Mesendoderm (in vitro differentiated cells): ENCODE measurements at regions not wholly inside any gene's neighbourhood (a gene's known extent, or its start where the extent isn't known, plus 50 kb on each side); places are given as distances from the start of the nearest gene placed in this dataset.

ENCODE experiments used
- DNase-seq: peaks from one replicate; pipeline ENCODE4 v3.0.0; 2013
- H2AK5ac ChIP-seq: 2 replicates; pipeline ENCODE4 v1.6.1; 2013; ENCODE audit warnings: low read length, inconsistent platforms
- H2BK120ac ChIP-seq: 2 replicates; pipeline ENCODE4 v1.6.1; 2013; ENCODE audit warnings: low read depth, mild to moderate bottlenecking, low read length, moderate library complexity, mixed read lengths
- H2BK15ac ChIP-seq: replicated peaks from 2 replicates; pipeline ENCODE4 v1.6.1; 2013; ENCODE audit warnings: low read depth, mild to moderate bottlenecking, moderate library complexity
- H2BK5ac ChIP-seq: 2 replicates; pipeline ENCODE4 v1.6.1; 2013; ENCODE audit warnings: low read length, inconsistent platforms
- H3K18ac ChIP-seq: 2 replicates; pipeline ENCODE4 v1.6.1; 2013; ENCODE audit warnings: mild to moderate bottlenecking, low read length, mixed read lengths
- H3K23ac ChIP-seq: one replicate; pipeline ENCODE4 v1.6.1; 2013; ENCODE audit warnings: low read length
- H3K27ac ChIP-seq: 2 replicates; pipeline ENCODE4 v1.5.1; 2013; ENCODE audit warnings: low read depth, mild to moderate bottlenecking, inconsistent platforms, low read length, moderate library complexity
- H3K27me3 ChIP-seq: 2 replicates; pipeline ENCODE4 v1.6.1; 2013; ENCODE audit warnings: low read length, control low read depth, mild to moderate bottlenecking, inconsistent platforms; ENCODE audit not compliant: insufficient read depth, poor library complexity
- H3K36me3 ChIP-seq: 2 replicates; pipeline ENCODE4 v1.6.1; 2013; ENCODE audit warnings: low read length, inconsistent platforms; ENCODE audit not compliant: control insufficient read depth, insufficient read depth
- H3K4ac ChIP-seq: one replicate; pipeline ENCODE4 v1.6.1; 2013; ENCODE audit warnings: low read depth, mild to moderate bottlenecking, low read length, moderate library complexity
- H3K4me1 ChIP-seq: 2 replicates; pipeline ENCODE4 v1.6.1; 2013; ENCODE audit warnings: low read depth, low read length, inconsistent platforms; ENCODE audit not compliant: control insufficient read depth
- H3K4me2 ChIP-seq: 2 replicates; pipeline ENCODE4 v1.6.1; 2013; ENCODE audit warnings: low read length
- H3K4me3 ChIP-seq: 2 replicates; pipeline ENCODE4 v1.5.1; 2013; ENCODE audit warnings: mild to moderate bottlenecking, low read length
- H3K56ac ChIP-seq: one replicate; pipeline ENCODE4 v1.6.1; 2013; ENCODE audit warnings: low read length
- H3K79me1 ChIP-seq: 2 replicates; pipeline ENCODE4 v1.6.1; 2013; ENCODE audit warnings: low read length, inconsistent platforms
- H3K79me2 ChIP-seq: 2 replicates; pipeline ENCODE4 v1.6.1; 2013; ENCODE audit warnings: mild to moderate bottlenecking, low read length; ENCODE audit not compliant: control insufficient read depth, insufficient read depth
- H3K9ac ChIP-seq: 2 replicates; pipeline ENCODE4 v1.6.1; 2013; ENCODE audit warnings: low read length, inconsistent platforms
- H4K5ac ChIP-seq: one replicate; pipeline ENCODE4 v1.6.1; 2013; ENCODE audit warnings: low read length
- H4K8ac ChIP-seq: one replicate; pipeline ENCODE4 v1.6.1; 2013; ENCODE audit warnings: low read depth, mild to moderate bottlenecking, control low read depth, low read length, moderate library complexity
- WGBS: extraction: QIAGEN DNeasy Blood & Tissue Kit; methylation state at CpG from one replicate; pipeline ENCODE4 v1.1.7; 2013; ENCODE audit warnings: low lambda C conversion rate, missing lambda C conversion rate; ENCODE audit not compliant: insufficient coverage; ENCODE audit errors: extremely low coverage; 5-methylcytosine and 5-hydroxymethylcytosine counted together

- H3K23ac ChIP-seq = no peak overlapping the region
- H2BK15ac ChIP-seq = no peak overlapping the region
- no peak overlapping the region for H3K9ac ChIP-seq
- no peak overlapping the region for H3K27ac ChIP-seq
- WGBS = no CpG with 5 or more reads among the region's 5 CpGs
- H3K4me1 ChIP-seq = no peaks in the 10 kb centered on the region
- peak overlapping the region; percentile 45 for H2BK120ac ChIP-seq
- H3K79me2 ChIP-seq = no peaks in the 10 kb centered on the region
- H3K36me3 ChIP-seq = no peaks in the 10 kb centered on the region
- no peak overlapping the region for H3K4ac ChIP-seq
- no peak overlapping the region for H2AK5ac ChIP-seq
- no peak overlapping the region for H3K18ac ChIP-seq
- H3K27me3 ChIP-seq = no peaks in the 10 kb centered on the region
- no peak overlapping the region for H3K4me3 ChIP-seq
- no peak overlapping the region for H2BK5ac ChIP-seq
- no peak overlapping the region for H3K56ac ChIP-seq
- H3K4me2 ChIP-seq = no peak overlapping the region
- peak; percentile 90 for DNase-seq
- no peak overlapping the region for H4K5ac ChIP-seq
- H3K79me1 ChIP-seq = no peaks in the 10 kb centered on the region
- H4K8ac ChIP-seq = no peak overlapping the region
Measured at GRCh38 chr1:90402893-90403849, 313.9 kb downstream of the BARHL2 start.

GRCh38 chr1:90400131-90400530 lies 317.0 kb downstream of the BARHL2 start:
- no peak for DNase-seq
- Histone ChIP-seq H3K9ac (no peak overlapping the region), H3K36me3 (no peaks in the 10 kb centered on the region), H2BK5ac (no peak overlapping the region), H3K23ac (no peak overlapping the region), H4K8ac (no peak overlapping the region), H2BK15ac (no peak overlapping the region), H3K4ac (no peak overlapping the region), H3K27ac (no peak overlapping the region), H3K79me1 (no peaks in the 10 kb centered on the region), H3K56ac (no peak overlapping the region), H4K5ac (no peak overlapping the region), H2BK120ac (no peak overlapping the region), H3K18ac (no peak overlapping the region), H3K27me3 (no peaks in the 10 kb centered on the region), H3K79me2 (no peaks in the 10 kb centered on the region), H3K4me3 (no peak overlapping the region), H3K4me1 (no peaks in the 10 kb centered on the region), H2AK5ac (no peak overlapping the region), H3K4me2 (no peak overlapping the region)
- WGBS = no CpG with 5 or more reads among the region's 2 CpGs

GRCh38 chr1:90396917-90397316 lies 320.2 kb downstream of the BARHL2 start:
- H3K4me2 ChIP-seq = no peak overlapping the region
- no CpG with 5 or more reads among the region's 3 CpGs for whole genome bisulfite sequencing
- no peaks in the 10 kb centered on the region for H3K79me2 ChIP-seq
- no peaks in the 10 kb centered on the region for H3K79me1 ChIP-seq
- H3K18ac ChIP-seq = no peak overlapping the region
- no peak overlapping the region for H3K56ac ChIP-seq
- H3K4ac ChIP-seq = no peak overlapping the region
- no peak overlapping the region for H3K4me3 ChIP-seq
- no peak overlapping the region for H4K5ac ChIP-seq
- H2BK15ac ChIP-seq = no peak overlapping the region
- H3K23ac ChIP-seq = no peak overlapping the region
- no peak overlapping the region for H2BK5ac ChIP-seq
- H2BK120ac ChIP-seq = no peak overlapping the region
- H3K36me3 ChIP-seq = no peaks in the 10 kb centered on the region
- H2AK5ac ChIP-seq = no peak overlapping the region
- H4K8ac ChIP-seq = no peak overlapping the region
- H3K9ac ChIP-seq = no peak overlapping the region
- H3K4me1 ChIP-seq = no peaks in the 10 kb centered on the region
- DNase-seq = no peak
- no peaks in the 10 kb centered on the region for H3K27me3 ChIP-seq
- H3K27ac ChIP-seq = no peak overlapping the region

- H3K79me2 ChIP-seq = no peaks in the 10 kb centered on the region
- H2BK120ac ChIP-seq = no peak overlapping the region
- no peak overlapping the region for H4K8ac ChIP-seq
- H3K9ac ChIP-seq = no peak overlapping the region
- no peak overlapping the region for H2BK15ac ChIP-seq
- DNase-seq = no peak
- H3K23ac ChIP-seq = no peak overlapping the region
- no CpG with 5 or more reads among the region's 2 CpGs for WGBS
- H2BK5ac ChIP-seq = no peak overlapping the region
- no peak overlapping the region for H2AK5ac ChIP-seq
- no peak overlapping the region for H3K56ac ChIP-seq
- H3K4me3 ChIP-seq = no peak overlapping the region
- no peak overlapping the region for H3K4me2 ChIP-seq
- H4K5ac ChIP-seq = no peak overlapping the region
- no peaks in the 10 kb centered on the region for H3K4me1 ChIP-seq
- H3K4ac ChIP-seq = no peak overlapping the region
- H3K27ac ChIP-seq = no peak overlapping the region
- H3K36me3 ChIP-seq = no peaks in the 10 kb centered on the region
- no peak overlapping the region for H3K18ac ChIP-seq
- H3K27me3 ChIP-seq = no peaks in the 10 kb centered on the region
- no peaks in the 10 kb centered on the region for H3K79me1 ChIP-seq
Measured at GRCh38 chr1:90394247-90394646, 322.9 kb downstream of the BARHL2 start.

GRCh38 chr1:90393025-90393424 lies 324.1 kb downstream of the BARHL2 start:
- Histone ChIP-seq H3K4ac (no peak overlapping the region), H3K23ac (no peak overlapping the region), H2AK5ac (no peak overlapping the region), H2BK5ac (no peak overlapping the region), H3K27me3 (no peaks in the 10 kb centered on the region), H3K79me2 (no peaks in the 10 kb centered on the region), H3K4me1 (no peaks in the 10 kb centered on the region), H2BK15ac (no peak overlapping the region), H3K79me1 (no peaks in the 10 kb centered on the region), H3K56ac (no peak overlapping the region), H4K8ac (no peak overlapping the region), H2BK120ac (no peak overlapping the region), H3K18ac (no peak overlapping the region), H4K5ac (no peak overlapping the region), H3K27ac (no peak overlapping the region), H3K9ac (no peak overlapping the region), H3K4me3 (no peak overlapping the region), H3K36me3 (no peaks in the 10 kb centered on the region), H3K4me2 (no peak overlapping the region)
- no peak for DNase-seq

- Histone ChIP-seq H3K9ac (no peak overlapping the region), H3K18ac (no peak overlapping the region), H2BK120ac (no peak overlapping the region), H3K27ac (no peak overlapping the region), H4K8ac (no peak overlapping the region), H3K4me2 (no peak overlapping the region), H3K79me2 (no peaks in the 10 kb centered on the region), H2BK15ac (no peak overlapping the region), H3K4me3 (no peak overlapping the region), H3K4ac (no peak overlapping the region), H2BK5ac (no peak overlapping the region), H4K5ac (no peak overlapping the region), H3K56ac (no peak overlapping the region), H3K36me3 (no peaks in the 10 kb centered on the region), H3K23ac (no peak overlapping the region), H2AK5ac (no peak overlapping the region), H3K79me1 (no peaks in the 10 kb centered on the region), H3K27me3 (no peaks in the 10 kb centered on the region), H3K4me1 (no peaks in the 10 kb centered on the region)
- peak; percentile 20 for DNase-seq
- WGBS = no CpG with 5 or more reads among the region's 1 CpG
Measured at GRCh38 chr1:90391126-90391525, 326.0 kb downstream of the BARHL2 start.
